MCF 10A (cell line): ENCODE measurements at regions not wholly inside any gene's neighbourhood (a gene's known extent, or its start where the extent isn't known, plus 50 kb on each side); places are given as distances from the start of the nearest gene placed in this dataset.

Source experiments
- BruUV-seq: library from RNA; stranded (reverse); fragments of 400-500 nt; replicated peaks from 2 replicates; lab custom pipeline; 2021; lab: Mats Ljungman, UMichigan
- CTCF ChIA-PET: fragments of 300-600 bp; sonication (Branson Sonifier 250); formaldehyde crosslinking; extraction: SDS; loops from one replicate; lab custom pipeline; 2021; ENCODE audit warnings: antibody characterized with exemption, inconsistent platforms; lab: Yijun Ruan, JAX
- POLR2A ChIA-PET: fragments of 300-600, 350-650 bp; sonication (Branson Sonifier 250); formaldehyde crosslinking; extraction: SDS; loops from one replicate; lab custom pipeline; 2020; ENCODE audit warnings: antibody characterized with exemption, inconsistent platforms; lab: Yijun Ruan, JAX
- DNase-seq: peaks from one replicate; pipeline ENCODE4 v3.0.0-alpha.2; 2018; ENCODE audit not compliant: unreplicated experiment
- H3K27ac Mint-ChIP-seq: one replicate; pipeline ENCODE4 v1.8.0; 2022; ENCODE audit warnings: mild to moderate bottlenecking, low read depth, mixed read lengths; ENCODE audit not compliant: unreplicated experiment
- H3K27me3 Mint-ChIP-seq: one replicate; pipeline ENCODE4 v1.8.0; 2022; ENCODE audit warnings: mixed read lengths; ENCODE audit not compliant: insufficient read depth, unreplicated experiment
- H3K36me3 Mint-ChIP-seq: one replicate; pipeline ENCODE4 v1.8.0; 2022; ENCODE audit warnings: mild to moderate bottlenecking, moderate library complexity, mixed read lengths; ENCODE audit not compliant: insufficient read depth, unreplicated experiment
- H3K4me1 Mint-ChIP-seq: one replicate; pipeline ENCODE4 v1.8.0; 2022; ENCODE audit warnings: mixed read lengths; ENCODE audit not compliant: insufficient read depth, unreplicated experiment
- H3K4me3 Mint-ChIP-seq: one replicate; pipeline ENCODE4 v1.8.0; 2022; ENCODE audit warnings: mild to moderate bottlenecking, moderate library complexity, mixed read lengths; ENCODE audit not compliant: unreplicated experiment
- H3K9me3 Mint-ChIP-seq: one replicate; pipeline ENCODE4 v1.8.0; 2022; ENCODE audit warnings: mixed read lengths; ENCODE audit not compliant: unreplicated experiment
- CTCF ChIP-seq: fragments of 200-600 bp; IDR thresholded peaks from one replicate; pipeline ENCODE4 v1.8.0; 2022; ENCODE audit warnings: antibody characterized with exemption, mild to moderate bottlenecking; ENCODE audit not compliant: unreplicated experiment
- intact Hi-C: fragments of 100-400 bp; cut with micrococcal nuclease; formaldehyde crosslinking; loops from 2 replicates; pipeline ENCODE4 v1.14.1; 2022

- no peaks in the 10 kb centered on the region for H3K9me3 Mint-ChIP-seq
- H3K36me3 Mint-ChIP-seq: no peaks in the 10 kb centered on the region
- POLR2A ChIA-PET: no interaction called here
- intact Hi-C loops: no loop called here
- DNase-seq: no peak
- no peak for TF ChIP-seq CTCF
- peaks cover 7% of the 10 kb centered on the region for H3K4me1 Mint-ChIP-seq
- CTCF ChIA-PET: no interaction called here
- H3K4me3 Mint-ChIP-seq: no peak overlapping the region
- H3K27ac Mint-ChIP-seq: no peak overlapping the region
- no TSS peak for BruUV-seq
- no peaks in the 10 kb centered on the region for H3K27me3 Mint-ChIP-seq
These were observed 92.9 kb upstream of the MAST4 start for GRCh38 chr5:66503203-66503789.

GRCh38 chr5:66507106-66507505 is 89.1 kb upstream of the MAST4 start:
- no peak overlapping the region for H3K4me3 Mint-ChIP-seq
- no peaks in the 10 kb centered on the region for H3K36me3 Mint-ChIP-seq
- H3K4me1 Mint-ChIP-seq: no peaks in the 10 kb centered on the region
- ChIA-PET POLR2A (no interaction called here), CTCF (interaction anchor here (0.6 to 1.2 kb wide), 2 partner anchors 201 to 253 kb away, joined by 3 read pairs; no protein-coding TSS in a partner anchor)
- TF ChIP-seq CTCF: no peak
- H3K27me3 Mint-ChIP-seq: no peaks in the 10 kb centered on the region
- H3K9me3 Mint-ChIP-seq: no peaks in the 10 kb centered on the region
- no peak overlapping the region for H3K27ac Mint-ChIP-seq
- DNase-seq: no peak
- intact Hi-C loops: no loop called here
- no TSS peak for BruUV-seq

GRCh38 chr5:66511491-66511890 is 84.7 kb upstream of the MAST4 start:
- peak; percentile 1 for DNase-seq
- ChIA-PET POLR2A (interaction anchor here (1.2 kb wide), 1 partner anchor 9 kb away, joined by 3 read pairs; no protein-coding TSS in a partner anchor), CTCF (interaction anchor here (0.7 to 1.6 kb wide), 2 partner anchors 13 to 30 kb away, joined by 3 read pairs; no protein-coding TSS in a partner anchor)
- Mint-ChIP-seq H3K36me3 (no peaks in the 10 kb centered on the region), H3K27me3 (no peaks in the 10 kb centered on the region), H3K9me3 (no peaks in the 10 kb centered on the region), H3K4me3 (no peak overlapping the region), H3K4me1 (no peaks in the 10 kb centered on the region), H3K27ac (no peak overlapping the region)
- intact Hi-C loops: no loop called here
- BruUV-seq: no TSS peak
- no peak for TF ChIP-seq CTCF

GRCh38 chr5:66513130-66513529 is 83.1 kb upstream of the MAST4 start:
- intact Hi-C loops: no loop called here
- no TSS peak for BruUV-seq
- Mint-ChIP-seq H3K9me3 (no peaks in the 10 kb centered on the region), H3K36me3 (no peaks in the 10 kb centered on the region), H3K4me3 (no peak overlapping the region), H3K27ac (no peak overlapping the region), H3K4me1 (no peaks in the 10 kb centered on the region), H3K27me3 (no peaks in the 10 kb centered on the region)
- TF ChIP-seq CTCF: no peak
- POLR2A ChIA-PET: no interaction called here
- CTCF ChIA-PET: no interaction called here
- DNase-seq: no peak
